ENCODE measurements at regions not wholly inside any gene's neighbourhood (a gene's known extent, or its start where the extent isn't known, plus 50 kb on each side); places are given as distances from the start of the nearest gene placed in this dataset.

GRCh38 chr18:53943326-53943860 lies 281.1 kb downstream of the MBD2 start:
- TF ChIP-seq CTCF (conservative IDR thresholded peaks at IDR 0.05; ENCODE audit: low read depth, low read length) (no peak), EZH2phosphoT487 (IDR thresholded peaks at IDR 0.05; ENCODE audit: borderline replicate concordance, low read length) (no peak), EZH2 (IDR thresholded peaks at IDR 0.05; ENCODE audit: low read length, unreplicated experiment) (no peak)

Measured in PC-3 (cell line).